ENCODE measurements at regions not wholly inside any gene's neighbourhood (a gene's known extent, or its start where the extent isn't known, plus 50 kb on each side); places are given as distances from the start of the nearest gene placed in this dataset.

DNA sequence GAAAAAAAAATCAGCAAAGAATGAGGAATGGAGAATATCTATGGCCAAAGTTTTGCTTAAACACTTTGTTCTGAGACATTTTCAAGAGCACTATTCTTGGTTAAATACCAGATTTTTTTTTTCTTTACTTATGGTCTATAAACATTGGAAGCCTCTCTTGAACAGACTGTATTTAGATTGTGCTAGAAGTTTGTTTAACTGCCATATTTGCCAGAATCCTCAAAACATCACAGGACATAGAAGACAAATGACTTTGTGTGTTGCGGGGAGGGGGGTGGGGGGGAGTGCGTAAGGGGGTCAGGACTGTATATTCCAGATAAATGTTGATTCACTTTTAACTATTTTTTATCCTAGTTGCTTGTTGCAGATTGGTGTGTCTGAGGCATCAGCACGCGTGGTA lies 262.0 kb downstream of the MEIS1 start:
- H3K27me3 ChIP-seq (ENCODE audit: insufficient read depth, poor library complexity, severe bottlenecking): peaks cover 2% of the 10 kb centered on the region
- H3K27ac ChIP-seq (replicated peaks): no peak overlapping the region
- no peak for DNase-seq (ENCODE audit: low read depth in 1 of 2, low spot score in 1 of 2)
- TF ChIP-seq POLR2AphosphoS5 (IDR thresholded peaks at IDR 0.05; ENCODE audit: low read depth) (no peak), REST (IDR thresholded peaks at IDR 0.05; ENCODE audit: insufficient replicate concordance, low read depth) (no peak), GABPA (IDR thresholded peaks at IDR 0.05; ENCODE audit: low read depth) (no peak), CTCF (IDR thresholded peaks at IDR 0.05; ENCODE audit: insufficient read depth, low read length) (no peak)
- H3K4me3 ChIP-seq (replicated peaks; ENCODE audit: insufficient read depth, low read length): no peak overlapping the region

- TF ChIP-seq POLR2AphosphoS5 (IDR thresholded peaks at IDR 0.05; ENCODE audit: low read depth): no peak
- TF ChIP-seq CTCF (IDR thresholded peaks at IDR 0.05; ENCODE audit: insufficient read depth, low read length): no peak
- TF ChIP-seq SPI1 (IDR thresholded peaks at IDR 0.05; ENCODE audit: borderline replicate concordance, low read depth): no peak
- no peak for TF ChIP-seq REST (IDR thresholded peaks at IDR 0.05; ENCODE audit: insufficient replicate concordance, low read depth)
- no peak for TF ChIP-seq GABPA (IDR thresholded peaks at IDR 0.05; ENCODE audit: low read depth)
- Histone ChIP-seq H3K27me3 (ENCODE audit: insufficient read depth, poor library complexity, severe bottlenecking) (peaks cover 2% of the 10 kb centered on the region), H3K4me3 (replicated peaks; ENCODE audit: insufficient read depth, low read length) (no peak overlapping the region), H3K27ac (replicated peaks) (no peak overlapping the region)
- DNase-seq (ENCODE audit: low read depth in 1 of 2, low spot score in 1 of 2): no peak
These were observed 262.4 kb downstream of the MEIS1 start for GRCh38 chr2:66697366-66697765.

GRCh38 chr2:66698091-66698490 lies 263.2 kb downstream of the MEIS1 start:
- Histone ChIP-seq H3K27ac (replicated peaks) (no peak overlapping the region), H3K4me3 (replicated peaks; ENCODE audit: insufficient read depth, low read length) (no peak overlapping the region), H3K27me3 (ENCODE audit: insufficient read depth, poor library complexity, severe bottlenecking) (no peaks in the 10 kb centered on the region)
- no peak for TF ChIP-seq SPI1 (IDR thresholded peaks at IDR 0.05; ENCODE audit: borderline replicate concordance, low read depth)
- no peak for DNase-seq (ENCODE audit: low read depth in 1 of 2, low spot score in 1 of 2)

DNA sequence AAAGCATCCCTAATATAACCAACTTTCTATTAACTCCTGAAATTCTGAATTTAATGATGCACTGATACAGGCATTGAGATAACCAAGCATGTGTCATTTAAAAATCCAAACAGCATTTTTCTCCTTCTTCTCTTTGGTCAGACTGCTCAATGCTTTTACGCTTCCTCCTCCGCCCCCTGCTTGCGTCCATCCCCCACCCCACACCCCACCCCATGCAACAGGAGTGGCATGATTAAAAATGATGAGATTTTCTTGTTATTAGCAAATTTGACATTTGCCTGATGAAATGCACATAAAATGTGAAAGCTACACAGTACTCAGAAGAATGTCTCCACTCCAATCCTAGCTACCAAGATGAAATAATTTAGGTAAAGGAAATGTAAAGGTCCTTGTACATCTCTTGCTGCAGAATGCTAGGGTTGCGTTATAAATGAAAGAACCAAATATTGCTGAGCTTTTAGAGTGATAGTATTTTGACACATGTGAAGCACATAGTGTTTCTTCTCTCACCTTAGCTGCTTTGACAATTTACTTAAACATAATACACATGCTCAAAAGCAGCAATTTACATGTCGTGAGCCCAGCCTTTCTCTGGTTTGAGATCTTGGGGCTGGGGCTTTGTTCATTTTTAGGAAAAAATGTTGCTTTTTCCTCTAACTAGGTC lies 263.8 kb downstream of the MEIS1 start:
- H3K4me3 ChIP-seq (replicated peaks; ENCODE audit: insufficient read depth, low read length): no peak overlapping the region
- TF ChIP-seq POLR2AphosphoS5 (IDR thresholded peaks at IDR 0.05; ENCODE audit: low read depth): no peak
- TF ChIP-seq SPI1 (IDR thresholded peaks at IDR 0.05; ENCODE audit: borderline replicate concordance, low read depth): no peak
- no peak for TF ChIP-seq GABPA (IDR thresholded peaks at IDR 0.05; ENCODE audit: low read depth)
- no peak for TF ChIP-seq REST (IDR thresholded peaks at IDR 0.05; ENCODE audit: insufficient replicate concordance, low read depth)
- TF ChIP-seq CTCF (IDR thresholded peaks at IDR 0.05; ENCODE audit: insufficient read depth, low read length): no peak

More for the DNA sequence above, 263.8 kb downstream of the MEIS1 start:
- no peak for DNase-seq (ENCODE audit: low read depth in 1 of 2, low spot score in 1 of 2)
- H3K27ac ChIP-seq (replicated peaks): no peak overlapping the region
- H3K27me3 ChIP-seq (ENCODE audit: insufficient read depth, poor library complexity, severe bottlenecking): no peaks in the 10 kb centered on the region
